HG02798 (cell line): ENCODE measurements at regions not wholly inside any gene's neighbourhood (a gene's known extent, or its start where the extent isn't known, plus 50 kb on each side); places are given as distances from the start of the nearest gene placed in this dataset.

Experiments
- ATAC-seq: cut with Tn5 transposase; IDR thresholded peaks from one replicate; pipeline ENCODE4 v1.9.1; 2021; ENCODE audit warnings: mild to moderate bottlenecking; ENCODE audit not compliant: unreplicated experiment, poor library complexity

DNA sequence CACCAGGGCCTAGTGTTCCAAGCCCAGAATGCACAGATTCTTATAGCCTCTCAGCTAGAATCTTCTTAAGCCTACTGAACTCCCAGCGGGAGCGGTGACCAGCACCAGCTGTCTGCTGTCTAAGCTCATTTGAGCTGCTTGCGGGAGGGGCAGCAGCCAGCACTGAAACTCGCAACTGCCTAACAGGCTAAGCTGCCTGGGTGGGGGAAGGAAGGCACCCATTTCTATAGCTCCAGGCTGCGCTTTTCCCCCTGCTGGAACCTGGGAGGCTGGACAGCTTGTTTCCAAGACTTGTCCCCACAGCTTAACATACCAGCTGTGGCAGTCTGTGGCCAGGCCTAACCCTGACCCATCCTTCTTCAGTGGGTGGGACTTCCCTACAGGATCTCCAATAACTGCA, 512.9 kb downstream of the EFNA5 start:
- ATAC-seq, result no peak

DNA sequence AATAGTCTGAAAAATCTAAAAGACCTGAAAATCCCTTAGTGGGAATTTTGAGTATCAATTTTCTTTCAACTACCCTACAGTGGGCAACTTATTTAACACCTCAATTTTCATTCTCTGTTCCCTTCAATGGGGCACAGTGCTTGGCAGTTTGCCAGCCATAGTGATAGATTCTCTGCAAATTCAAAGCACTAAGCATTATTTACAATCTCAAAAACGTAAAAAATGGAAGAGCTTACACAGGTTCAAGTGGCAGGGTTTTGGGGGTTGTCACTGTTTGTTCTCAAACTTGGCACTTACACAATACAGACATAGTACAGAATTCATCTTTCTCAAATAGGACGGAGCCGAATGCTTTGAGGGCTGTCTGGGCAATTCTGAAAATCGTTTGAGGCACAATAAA, 515.0 kb downstream of the EFNA5 start:
- ATAC-seq, result no peak

DNA sequence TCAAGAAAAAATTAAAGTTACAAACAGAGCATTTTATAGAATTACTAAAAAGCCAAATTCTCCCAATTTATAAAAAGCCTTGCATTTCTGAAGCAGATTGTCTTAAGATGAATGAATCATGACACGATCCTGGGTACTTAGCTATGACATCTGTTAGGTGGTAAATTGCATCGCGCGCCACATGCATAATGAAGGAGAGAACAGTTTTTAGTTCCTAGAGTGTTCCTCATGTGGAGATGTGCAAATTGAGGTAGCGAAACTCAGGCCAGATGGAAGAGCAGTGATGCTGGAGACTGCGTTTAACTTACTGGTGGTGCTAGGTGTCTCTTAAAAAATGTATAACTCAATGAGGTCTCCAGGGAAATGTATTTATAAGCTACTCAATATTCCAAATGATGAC, 516.1 kb downstream of the EFNA5 start:
- ATAC-seq, result no peak

DNA sequence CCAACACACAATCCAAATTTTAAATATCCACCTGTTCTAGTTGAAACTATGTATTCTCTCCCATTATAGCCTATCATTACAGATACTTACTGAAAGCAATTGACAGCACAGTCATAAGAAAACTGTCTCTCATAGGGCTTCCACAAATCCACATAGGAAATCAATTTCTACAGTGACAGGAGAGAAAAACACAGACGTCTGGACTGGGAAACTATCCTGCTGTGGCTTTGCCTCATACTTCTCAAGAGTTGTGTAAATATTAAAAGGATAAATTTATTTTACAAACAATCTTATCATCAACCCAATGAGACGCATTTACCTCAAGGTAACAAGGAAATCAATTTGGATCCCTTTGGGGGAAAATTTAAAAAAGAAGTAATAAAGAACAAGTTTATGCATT, 517.5 kb downstream of the EFNA5 start:
- no peak for ATAC-seq

DNA sequence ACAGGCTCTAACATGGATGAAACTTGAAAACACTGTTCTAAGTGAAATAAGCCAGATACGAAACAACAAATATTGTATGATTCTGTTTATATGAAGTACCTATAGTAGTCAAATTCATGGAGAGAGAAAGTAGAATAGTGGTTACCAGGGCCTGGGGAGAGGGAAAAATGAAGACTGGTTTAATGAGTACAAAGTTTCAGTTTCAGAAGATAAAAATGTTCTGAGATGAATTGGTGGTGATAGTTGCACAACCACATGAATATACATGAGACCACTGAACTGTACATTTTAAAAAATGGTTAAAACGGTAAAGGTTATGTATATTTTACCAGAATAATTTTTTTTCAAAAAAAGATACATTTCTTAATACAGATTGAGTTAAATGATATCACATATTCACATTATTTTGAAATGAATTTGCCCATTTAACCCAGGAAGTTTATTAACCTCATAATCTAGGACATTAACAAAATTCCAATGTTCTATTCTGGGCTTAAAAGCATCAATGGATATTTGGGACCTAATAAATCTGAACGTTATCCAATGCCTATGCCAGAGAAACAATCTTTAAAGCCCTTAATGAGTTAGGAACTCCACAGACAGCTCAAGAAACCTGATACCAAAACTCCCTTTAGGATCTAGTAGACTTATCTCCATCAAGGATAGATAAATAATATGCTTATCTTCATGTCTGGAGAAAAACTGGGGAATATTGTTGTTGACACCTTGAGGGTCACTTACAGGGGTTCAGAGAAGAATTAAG, 521.3 kb downstream of the EFNA5 start:
- ATAC-seq, result peak; percentile 90

DNA sequence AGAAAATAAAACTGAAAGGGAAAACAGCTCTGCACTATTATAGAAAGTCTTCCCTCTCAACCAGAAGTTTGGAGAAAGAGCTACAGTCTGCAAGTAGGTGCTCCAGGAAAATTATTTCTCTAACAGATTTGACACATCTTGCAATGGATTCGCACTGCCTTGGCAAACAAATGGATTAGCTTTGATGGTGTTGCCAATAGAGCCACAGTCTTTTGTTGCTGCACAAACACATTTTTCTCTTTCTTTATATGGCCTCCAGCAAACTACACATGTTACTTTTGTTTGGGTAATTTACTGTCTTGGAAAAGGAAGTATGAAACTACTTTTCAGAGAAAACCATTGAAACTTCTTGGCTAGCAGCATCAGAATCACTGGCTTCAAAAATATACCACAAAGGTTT, 523.1 kb downstream of the EFNA5 start:
- ATAC-seq, result no peak

DNA sequence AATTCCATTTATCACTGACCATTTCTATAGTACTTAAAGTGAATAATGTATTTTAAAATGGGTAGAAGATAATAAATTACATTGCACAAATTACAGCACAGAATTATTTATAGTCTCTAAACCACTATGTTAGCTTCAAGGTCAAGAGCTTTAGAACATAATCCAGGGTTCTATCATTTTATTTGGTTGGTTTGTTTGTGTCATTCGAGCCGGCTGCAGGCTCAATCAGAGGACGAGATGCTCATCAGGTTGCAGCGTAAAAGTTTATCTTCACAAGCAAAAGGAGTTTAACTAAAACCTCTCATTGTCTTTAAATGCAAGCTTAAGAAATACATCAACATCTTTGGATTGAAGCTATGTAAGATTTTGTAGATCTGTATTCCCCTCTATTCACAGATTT, 523.8 kb downstream of the EFNA5 start:
- ATAC-seq, result no peak

DNA sequence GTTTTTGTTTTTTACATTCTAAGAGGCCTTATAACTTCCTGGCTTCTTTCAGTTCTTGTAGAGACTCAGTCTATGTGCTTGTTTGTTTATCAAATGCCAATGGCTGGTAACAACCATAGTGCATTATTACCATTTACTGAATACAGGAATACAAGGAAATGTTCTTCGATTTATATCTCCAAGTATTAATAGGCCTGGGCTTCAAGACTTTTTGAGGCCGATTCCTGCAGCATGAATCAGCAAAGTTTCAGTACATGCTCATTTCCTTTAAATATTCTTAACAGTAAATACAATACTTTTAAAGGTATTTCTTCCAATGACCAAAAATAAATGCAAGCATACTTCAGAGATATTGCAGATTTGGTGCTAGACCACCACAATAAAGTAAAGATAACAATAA, 535.3 kb downstream of the EFNA5 start:
- no peak for ATAC-seq

DNA sequence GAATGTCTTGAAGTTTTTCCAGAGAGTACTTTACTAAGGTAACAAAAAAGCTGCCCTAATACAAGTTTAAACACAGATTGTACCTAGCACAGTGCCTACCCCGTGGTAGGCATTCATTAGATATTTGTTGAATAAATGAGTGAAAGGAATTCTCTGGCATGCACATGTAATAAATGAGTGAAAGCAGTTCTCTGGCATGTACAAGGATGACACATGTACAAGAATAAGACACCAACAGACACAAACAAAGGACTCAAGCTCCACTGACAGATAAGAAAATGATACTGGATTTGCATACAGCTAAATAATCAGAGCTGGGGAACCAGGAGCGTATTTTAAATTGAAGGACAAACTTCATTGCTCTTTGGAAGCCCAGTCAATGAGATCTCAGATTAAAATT, 535.8 kb downstream of the EFNA5 start:
- no peak for ATAC-seq

DNA sequence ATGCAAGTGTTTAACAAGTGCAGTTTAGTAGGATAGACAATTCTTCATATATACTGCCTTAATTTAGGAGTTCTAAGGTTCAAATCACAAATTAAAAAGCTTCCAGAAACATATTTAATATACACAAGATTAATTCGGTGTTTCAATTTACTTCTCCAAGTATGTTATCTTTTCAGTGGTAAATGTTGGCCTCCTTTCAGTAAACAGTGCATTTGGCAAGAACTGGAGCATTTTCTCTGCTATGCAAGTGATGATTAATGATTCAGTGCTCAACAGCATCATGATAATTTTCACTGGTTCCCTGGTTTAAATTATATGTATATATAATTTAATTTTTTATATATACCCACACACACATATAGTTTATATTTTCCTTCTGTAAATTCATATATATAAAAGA, 541.7 kb downstream of the EFNA5 start:
- no peak for ATAC-seq

DNA sequence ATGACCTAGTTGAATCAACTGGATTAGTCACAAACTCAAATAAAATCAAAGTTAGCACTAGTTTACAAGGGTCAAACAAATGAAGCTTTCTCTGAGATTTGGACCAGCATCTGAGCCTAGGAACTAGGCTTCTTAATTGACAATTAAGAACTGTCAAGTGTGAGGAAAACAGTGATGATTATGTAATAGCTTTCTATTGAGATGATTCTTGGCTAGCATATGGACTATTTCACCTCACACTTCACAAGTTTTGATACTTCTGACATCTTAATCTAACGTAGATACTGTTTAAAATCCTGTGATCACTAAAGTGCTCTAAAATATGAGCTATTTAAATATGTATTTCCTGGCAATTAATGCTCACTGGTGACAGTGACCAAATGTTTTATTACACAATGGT, 542.9 kb downstream of the EFNA5 start:
- ATAC-seq, result no peak

DNA sequence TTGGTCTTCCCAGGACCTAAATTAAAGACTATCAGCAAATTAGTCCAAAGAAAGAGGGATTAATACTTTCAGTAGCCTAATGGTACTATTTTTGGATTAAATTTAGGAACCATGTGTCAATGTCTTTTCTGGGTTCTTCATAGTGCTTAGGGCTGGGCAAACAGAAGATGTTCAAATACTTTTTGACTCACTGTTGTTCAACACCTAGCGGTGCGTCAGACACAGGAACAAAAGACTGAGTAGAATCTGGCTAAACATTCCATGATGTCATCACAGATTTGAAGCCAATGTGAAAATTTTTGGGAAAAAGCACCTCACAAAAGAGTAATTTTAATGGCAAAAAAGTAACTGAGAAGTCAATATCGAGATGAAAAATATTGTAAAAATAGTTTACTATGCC, 544.4 kb downstream of the EFNA5 start:
- ATAC-seq, result no peak

DNA sequence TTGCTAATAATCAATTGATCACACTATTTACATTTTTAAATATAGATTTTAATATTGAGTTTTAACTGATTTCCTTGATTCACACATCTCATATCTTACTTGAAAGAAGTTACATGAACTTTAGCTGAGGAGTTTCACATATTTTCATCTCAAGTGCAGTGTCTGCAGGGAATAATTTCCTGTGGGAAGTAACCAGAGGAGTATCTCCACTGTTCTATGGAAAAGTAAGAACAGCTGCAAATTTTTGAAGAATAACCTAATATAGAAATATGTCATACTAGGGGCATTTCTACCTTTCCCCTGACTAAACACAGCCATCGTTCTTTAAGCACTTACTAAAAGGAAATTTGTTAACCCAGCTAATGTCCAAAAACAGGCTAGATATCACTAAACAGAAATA, 546.4 kb downstream of the EFNA5 start:
- ATAC-seq, result no peak

DNA sequence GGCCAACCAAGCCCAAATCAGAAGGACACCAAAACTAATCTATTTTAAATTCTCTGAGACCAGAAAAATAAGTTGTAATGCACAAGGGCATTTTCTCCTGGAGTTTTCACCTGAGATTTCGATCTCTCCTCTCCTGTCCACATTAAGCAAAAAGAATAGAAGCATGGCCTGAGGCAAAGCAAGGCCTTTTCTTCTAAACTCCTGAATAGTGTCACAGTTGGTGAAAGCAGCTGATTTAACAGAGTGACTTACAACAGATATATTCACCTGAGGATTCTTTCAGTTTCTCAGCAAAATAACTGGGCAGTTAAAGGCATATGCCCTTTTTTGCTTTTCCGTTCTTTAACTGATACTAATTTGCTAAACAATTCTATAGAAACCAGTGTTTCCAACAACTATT, 547.7 kb downstream of the EFNA5 start:
- no peak for ATAC-seq

DNA sequence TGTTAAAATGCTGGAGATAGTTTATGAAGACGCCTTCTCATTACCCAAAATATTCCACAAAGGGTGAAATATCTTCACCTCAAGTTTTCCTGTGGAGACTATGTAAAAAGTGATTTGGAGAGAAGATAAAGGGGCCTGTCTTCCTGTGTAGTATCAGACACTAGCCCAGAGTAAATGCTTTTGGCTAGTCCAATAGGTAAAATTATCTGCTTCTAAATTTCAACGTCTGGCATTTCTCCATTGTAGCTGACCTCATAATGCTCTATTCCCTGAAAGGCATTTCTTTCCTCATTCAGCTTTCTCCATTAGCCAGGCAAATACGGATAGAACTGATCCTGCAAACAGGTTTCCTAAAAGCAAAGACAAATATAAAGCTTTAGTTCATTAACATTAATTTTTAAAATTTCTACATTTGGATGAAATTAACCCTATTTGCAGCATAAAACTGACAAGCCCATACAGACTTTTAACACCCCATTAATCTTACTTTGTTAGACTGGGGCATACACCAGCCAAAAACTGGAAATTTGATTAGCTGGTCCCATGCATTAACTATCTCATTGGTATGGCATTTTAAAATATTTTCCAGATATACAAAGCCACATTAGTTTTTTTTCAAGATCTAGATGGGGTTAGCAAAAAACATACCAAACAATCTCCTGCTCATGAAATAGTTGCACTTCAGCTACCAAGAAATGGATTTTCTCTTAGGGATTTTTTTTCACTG, 548.8 kb downstream of the EFNA5 start:
- no peak for ATAC-seq

DNA sequence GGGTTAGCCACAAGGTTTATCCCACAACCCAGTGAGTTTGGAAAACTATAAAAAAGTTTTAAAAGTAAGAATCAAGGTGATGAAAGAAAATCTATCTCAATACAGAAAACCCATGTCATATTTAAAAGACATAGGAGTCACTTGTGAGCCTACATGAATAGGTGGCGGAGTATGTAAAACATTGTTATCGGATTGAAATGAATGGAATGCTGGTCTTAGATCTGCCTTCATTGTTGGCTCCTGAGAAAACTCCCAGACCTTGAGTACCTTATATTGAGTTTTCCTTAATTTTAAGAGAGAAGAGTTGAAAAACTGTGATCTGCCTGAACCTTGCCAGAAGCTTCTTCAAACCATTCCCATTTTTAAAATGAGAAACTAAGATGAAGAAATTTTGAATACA, 551.1 kb downstream of the EFNA5 start:
- no peak for ATAC-seq

DNA sequence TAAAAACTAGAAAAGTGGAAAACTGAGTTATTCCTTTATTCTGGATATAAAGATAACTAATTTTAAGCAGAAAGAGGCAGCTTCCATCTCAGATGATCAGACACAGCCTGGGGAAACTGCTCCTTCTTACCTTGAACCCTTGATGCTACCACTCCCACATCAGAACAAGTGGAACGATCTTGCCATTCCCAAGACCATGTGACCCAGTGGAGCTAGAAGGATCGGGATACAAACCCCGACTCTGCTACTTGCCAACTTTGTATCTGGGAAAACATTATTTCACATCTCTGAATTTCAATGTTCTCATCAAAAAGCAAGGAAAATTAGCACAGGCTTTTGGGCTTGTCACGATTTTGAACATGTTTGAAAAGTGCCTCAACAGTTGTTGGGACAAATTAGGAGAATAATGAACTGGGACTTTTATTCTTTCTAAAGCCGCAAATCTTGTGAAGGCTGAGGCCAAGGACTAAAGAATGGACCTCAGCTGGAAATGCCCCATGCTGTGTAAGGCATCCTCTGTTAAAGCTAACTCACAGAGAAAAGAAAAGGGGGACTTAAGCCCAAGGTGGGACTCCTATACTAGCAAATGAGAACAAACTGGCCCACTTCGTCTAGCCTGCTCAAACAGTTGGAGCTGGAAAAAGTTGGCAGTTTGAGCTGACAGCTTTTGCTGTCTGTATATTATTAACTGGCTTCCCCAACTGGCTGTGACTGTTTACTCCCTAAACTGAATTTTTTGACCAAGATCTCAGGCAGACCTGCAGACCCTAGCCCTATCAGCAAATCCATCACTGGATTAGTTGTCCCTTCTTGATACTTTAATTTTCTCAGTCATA, 552.3 kb downstream of the EFNA5 start:
- ATAC-seq, result no peak

DNA sequence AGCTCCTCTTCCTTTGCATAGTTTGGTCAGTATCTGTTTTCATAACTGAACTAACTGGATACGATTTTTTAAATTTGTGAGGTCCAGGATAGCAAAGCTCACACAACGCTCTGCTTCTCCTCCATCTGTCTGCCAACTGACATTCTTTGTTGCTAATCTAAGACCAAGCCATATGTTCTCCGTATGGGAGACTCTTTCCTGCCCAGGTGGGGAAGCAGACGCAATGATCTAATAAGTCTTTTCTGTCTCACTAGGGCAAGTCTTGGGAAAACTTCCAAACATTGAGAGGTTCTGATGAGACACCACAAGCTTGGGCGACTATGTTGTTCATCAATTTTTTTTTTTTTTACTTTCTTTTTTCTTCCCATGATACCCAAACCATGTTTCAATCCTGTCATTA, 558.5 kb downstream of the EFNA5 start:
- ATAC-seq, result no peak

DNA sequence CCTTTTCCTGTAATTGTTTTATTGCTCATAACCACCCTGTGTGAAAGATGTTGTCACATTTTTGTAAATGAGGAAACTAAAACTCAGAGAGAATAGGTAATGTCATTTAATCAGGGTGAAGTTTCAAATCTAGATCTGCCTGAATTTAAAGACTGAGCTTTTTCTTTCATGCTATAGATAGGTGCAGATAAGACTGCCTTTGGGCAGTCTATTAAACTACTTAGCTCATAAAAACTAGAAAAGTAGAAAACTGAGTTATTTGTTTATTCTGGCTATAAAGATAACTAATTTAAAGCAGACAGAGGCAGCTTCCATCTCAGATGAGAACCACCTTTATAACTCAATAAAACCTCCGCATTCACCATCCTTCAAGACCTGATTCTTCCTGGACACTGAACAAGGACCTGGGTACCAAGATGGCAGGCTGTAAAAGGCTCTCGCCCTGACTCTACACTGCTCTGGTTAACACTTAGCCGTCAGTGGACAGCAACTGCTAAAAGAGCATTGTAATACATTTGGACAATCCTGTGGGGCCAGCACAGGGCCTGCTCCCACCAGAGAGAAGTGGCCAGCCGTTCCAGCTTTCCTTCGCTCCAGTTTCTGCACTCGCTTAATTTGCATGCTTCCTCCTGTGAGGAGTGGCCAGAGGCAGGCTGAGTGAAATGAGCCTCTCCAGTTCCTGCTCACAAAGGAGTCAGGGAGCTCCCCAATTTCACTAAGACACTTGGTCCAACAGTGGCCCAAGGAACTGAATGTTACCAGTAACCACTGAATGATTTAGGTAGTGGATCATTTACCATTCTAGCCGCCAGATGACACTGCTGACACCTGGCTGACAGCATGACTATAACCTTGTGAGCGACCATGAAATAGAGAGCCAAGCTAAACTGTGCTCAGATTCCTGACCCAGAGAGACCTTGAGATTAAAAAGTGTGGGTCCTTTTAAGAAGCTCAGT, 566.4 kb downstream of the EFNA5 start:
- ATAC-seq, result peak; percentile 88

DNA sequence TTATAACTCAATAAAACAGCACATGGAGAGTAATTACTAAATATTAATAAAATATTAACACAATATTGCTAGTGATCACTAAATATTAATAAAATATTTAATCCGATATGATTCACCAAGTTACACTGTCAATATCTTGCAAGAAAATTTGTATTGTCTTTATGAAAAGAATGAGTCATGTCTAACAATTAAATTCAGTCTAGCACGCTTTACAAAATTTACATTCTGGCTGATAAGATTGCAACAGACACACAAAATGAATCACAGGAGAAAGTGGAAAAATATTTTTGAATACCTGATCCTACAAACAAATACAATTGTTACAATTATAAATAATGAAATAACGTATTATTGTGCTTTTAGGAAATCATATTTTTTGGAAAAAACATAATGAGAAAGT, 567.2 kb downstream of the EFNA5 start:
- ATAC-seq, result no peak
